Lower lobe of right lung (tissue), 2 donors: ENCODE measurements at regions not wholly inside any gene's neighbourhood (a gene's known extent, or its start where the extent isn't known, plus 50 kb on each side); places are given as distances from the start of the nearest gene placed in this dataset.

ENCODE experiments used
- ATAC-seq, 2 donors: fragments of 200-7000 bp; cut with Tn5 transposase; one replicate each; pipeline ENCODE4 v1.9.1; 2020 to 2022; ENCODE audit warnings: mild to moderate bottlenecking in 2 of 2, moderate library complexity in 2 of 2
- DNase-seq: peaks from one replicate; pipeline ENCODE4 v3.0.0-alpha.2; 2020
- H3K27ac ChIP-seq: fragments of 200-600 bp; one replicate; pipeline ENCODE4 v1.8.0; 2022
- H3K27me3 ChIP-seq: fragments of 200-600 bp; one replicate; pipeline ENCODE4 v1.8.0; 2022; ENCODE audit warnings: low read depth
- H3K36me3 ChIP-seq: fragments of 200-600 bp; one replicate; pipeline ENCODE4 v1.8.0; 2022; ENCODE audit warnings: mild to moderate bottlenecking
- H3K4me1 ChIP-seq: fragments of 200-600 bp; one replicate; pipeline ENCODE4 v1.8.0; 2022
- H3K4me3 ChIP-seq: fragments of 200-600 bp; one replicate; pipeline ENCODE4 v1.8.0; 2022; ENCODE audit warnings: mild to moderate bottlenecking
- H3K9me3 ChIP-seq: fragments of 200-600 bp; one replicate; pipeline ENCODE4 v1.8.0; 2022
- intact Hi-C: fragments of 100-400 bp; cut with DNase I; formaldehyde crosslinking; loops from one replicate; pipeline ENCODE4 v1.11.0; 2022
- TF ChIP-seq, protein P1 (sequence below): fragments of 200-600 bp; IDR thresholded peaks from one replicate; pipeline ENCODE4 v1.8.0; 2022; ENCODE audit warnings: antibody characterized with exemption, mild to moderate bottlenecking
- donor health status: DM: no; HTN: yes; CAD: no; lungs with severe emphysema.

- no peaks in the 10 kb centered on the region for H3K27me3 ChIP-seq
- ATAC-seq (no peak), DNase-seq (no peak)
- no peaks in the 10 kb centered on the region for H3K4me1 ChIP-seq
- no peak overlapping the region for H3K27ac ChIP-seq
- no peak overlapping the region for H3K4me3 ChIP-seq
- no peaks in the 10 kb centered on the region for H3K9me3 ChIP-seq
- intact Hi-C loops = no loop called here
- no peaks in the 10 kb centered on the region for H3K36me3 ChIP-seq
- TF ChIP-seq, protein P1, sequence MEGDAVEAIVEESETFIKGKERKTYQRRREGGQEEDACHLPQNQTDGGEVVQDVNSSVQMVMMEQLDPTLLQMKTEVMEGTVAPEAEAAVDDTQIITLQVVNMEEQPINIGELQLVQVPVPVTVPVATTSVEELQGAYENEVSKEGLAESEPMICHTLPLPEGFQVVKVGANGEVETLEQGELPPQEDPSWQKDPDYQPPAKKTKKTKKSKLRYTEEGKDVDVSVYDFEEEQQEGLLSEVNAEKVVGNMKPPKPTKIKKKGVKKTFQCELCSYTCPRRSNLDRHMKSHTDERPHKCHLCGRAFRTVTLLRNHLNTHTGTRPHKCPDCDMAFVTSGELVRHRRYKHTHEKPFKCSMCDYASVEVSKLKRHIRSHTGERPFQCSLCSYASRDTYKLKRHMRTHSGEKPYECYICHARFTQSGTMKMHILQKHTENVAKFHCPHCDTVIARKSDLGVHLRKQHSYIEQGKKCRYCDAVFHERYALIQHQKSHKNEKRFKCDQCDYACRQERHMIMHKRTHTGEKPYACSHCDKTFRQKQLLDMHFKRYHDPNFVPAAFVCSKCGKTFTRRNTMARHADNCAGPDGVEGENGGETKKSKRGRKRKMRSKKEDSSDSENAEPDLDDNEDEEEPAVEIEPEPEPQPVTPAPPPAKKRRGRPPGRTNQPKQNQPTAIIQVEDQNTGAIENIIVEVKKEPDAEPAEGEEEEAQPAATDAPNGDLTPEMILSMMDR = no peak
Observed at GRCh38 chr2:219893541-219893940, 266.1 kb downstream of the SLC4A3 start.

- DNase-seq (no peak), ATAC-seq (no peak)
- Histone ChIP-seq H3K27ac (no peak overlapping the region), H3K36me3 (no peaks in the 10 kb centered on the region), H3K4me3 (no peak overlapping the region), H3K27me3 (no peaks in the 10 kb centered on the region), H3K9me3 (no peaks in the 10 kb centered on the region), H3K4me1 (no peaks in the 10 kb centered on the region)
- intact Hi-C loops = no loop called here
- TF ChIP-seq, protein P1 = no peak
Observed at GRCh38 chr2:219897456-219897855, 270.0 kb downstream of the SLC4A3 start.

DNA sequence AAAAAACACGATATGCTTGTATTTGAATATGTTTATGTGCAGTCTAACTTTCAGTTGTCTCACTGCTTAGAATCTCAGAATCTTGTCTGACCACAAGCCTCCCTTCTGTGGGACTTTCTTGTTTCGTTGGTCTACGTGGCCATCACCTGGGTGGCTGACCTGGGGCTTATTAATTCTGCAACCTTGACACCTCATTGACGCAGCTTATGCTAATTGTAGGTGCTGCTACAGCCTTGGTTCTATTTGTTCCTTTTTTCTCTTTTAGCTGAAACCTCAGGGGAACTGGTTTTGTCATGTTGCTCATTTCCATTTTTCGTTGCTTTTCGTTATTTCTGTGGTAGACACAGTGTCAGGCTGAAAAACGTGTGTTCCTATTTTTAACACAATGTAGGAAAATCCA, 273.7 kb downstream of the SLC4A3 start:
- no peaks in the 10 kb centered on the region for H3K9me3 ChIP-seq
- H3K36me3 ChIP-seq = no peaks in the 10 kb centered on the region
- DNase-seq = no peak
- TF ChIP-seq, protein P1 = no peak
- no peak overlapping the region for H3K4me3 ChIP-seq
- H3K27me3 ChIP-seq = peaks cover 6% of the 10 kb centered on the region
- intact Hi-C loops = no loop called here
- H3K27ac ChIP-seq = no peak overlapping the region
- ATAC-seq = no peak
- H3K4me1 ChIP-seq = no peaks in the 10 kb centered on the region

DNA sequence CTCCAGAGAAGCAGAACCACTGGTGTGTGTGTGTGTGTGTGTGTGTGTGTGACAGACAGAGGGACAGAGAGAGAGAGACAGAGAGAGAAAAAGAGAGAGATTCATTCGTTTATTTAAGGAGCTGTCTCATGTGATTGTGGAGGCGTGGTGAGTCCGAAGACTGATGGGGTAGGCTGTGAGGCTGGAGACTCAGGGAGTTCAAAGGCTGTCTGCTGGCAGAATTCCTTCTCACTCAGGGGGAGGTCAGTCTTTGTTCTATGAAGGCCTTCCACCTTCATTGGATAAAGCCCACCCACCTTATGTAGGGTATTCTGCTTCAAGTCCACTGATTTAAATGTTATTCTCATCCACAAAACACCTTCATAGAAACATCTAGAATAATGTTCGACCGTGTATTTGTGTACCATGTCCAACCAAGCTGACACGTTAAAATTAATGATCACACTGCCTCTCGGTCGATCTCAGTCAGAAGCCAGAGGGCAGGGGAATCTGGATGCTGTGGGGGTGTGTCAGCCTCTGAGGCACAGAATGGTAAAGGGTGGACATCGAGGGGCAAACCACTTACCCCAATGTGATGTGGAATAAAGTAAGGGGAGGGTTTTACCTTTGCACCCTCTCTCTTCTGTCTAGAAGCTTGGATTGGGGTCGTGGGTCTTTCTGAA, 275.6 kb downstream of the SLC4A3 start:
- H3K27ac ChIP-seq = no peak overlapping the region
- H3K4me1 ChIP-seq = no peaks in the 10 kb centered on the region
- intact Hi-C loops = no loop called here
- TF ChIP-seq, protein P1 = no peak
- no peaks in the 10 kb centered on the region for H3K36me3 ChIP-seq
- peaks cover 6% of the 10 kb centered on the region for H3K27me3 ChIP-seq
- H3K9me3 ChIP-seq = no peaks in the 10 kb centered on the region
- DNase-seq (no peak), ATAC-seq (no peak)
- no peak overlapping the region for H3K4me3 ChIP-seq

DNA sequence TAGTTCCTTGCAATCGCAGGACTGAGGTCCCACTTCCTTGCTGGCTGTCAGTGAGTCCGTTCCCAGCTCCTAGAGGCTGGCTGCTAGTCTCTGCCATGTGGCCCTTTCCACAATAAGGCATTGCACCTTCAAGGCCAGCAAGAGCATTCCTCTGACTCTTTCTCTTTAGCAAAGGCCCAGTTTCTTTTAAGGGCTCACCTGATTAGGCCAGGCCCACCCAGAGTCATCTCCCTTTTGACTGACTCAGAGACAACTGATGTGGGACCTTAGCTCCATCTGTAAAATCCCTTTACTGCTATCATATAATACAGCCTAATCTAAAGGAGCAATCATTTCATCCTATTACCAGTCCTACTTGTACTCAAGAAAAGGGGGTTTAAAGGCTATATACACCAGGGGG, 278.2 kb downstream of the SLC4A3 start:
- H3K27me3 ChIP-seq = peaks cover 6% of the 10 kb centered on the region
- DNase-seq (no peak), ATAC-seq (no peak)
- no peak overlapping the region for H3K4me3 ChIP-seq
- H3K27ac ChIP-seq = no peak overlapping the region
- TF ChIP-seq, protein P1 = no peak
- H3K9me3 ChIP-seq = no peaks in the 10 kb centered on the region
- no peaks in the 10 kb centered on the region for H3K36me3 ChIP-seq
- intact Hi-C loops = no loop called here
- no peaks in the 10 kb centered on the region for H3K4me1 ChIP-seq
